Mammary epithelial cell (primary cell): ENCODE measurements at regions not wholly inside any gene's neighbourhood (a gene's known extent, or its start where the extent isn't known, plus 50 kb on each side); places are given as distances from the start of the nearest gene placed in this dataset.

Source experiments
- EZH2 ChIP-seq: IDR thresholded peaks from 2 replicates; pipeline ENCODE4 v1.6.1; 2012; ENCODE audit warnings: low read length, inconsistent platforms, borderline replicate concordance
- TF ChIP-seq, protein P1 (sequence below), 2 donors: IDR thresholded peaks in 1 of 2; conservative IDR thresholded peaks in 1 of 2; 2 replicates each; pipeline ENCODE4 v1.5.1; 2011 to 2012; ENCODE audit warnings: inconsistent platforms in 2 of 2, low read length in 2 of 2, mild to moderate bottlenecking in 2 of 2, control low read depth in 1 of 2, low read depth in 1 of 2; ENCODE audit not compliant: insufficient read depth in 1 of 2; ENCODE audit errors: extremely low read depth in 1 of 2

DNA sequence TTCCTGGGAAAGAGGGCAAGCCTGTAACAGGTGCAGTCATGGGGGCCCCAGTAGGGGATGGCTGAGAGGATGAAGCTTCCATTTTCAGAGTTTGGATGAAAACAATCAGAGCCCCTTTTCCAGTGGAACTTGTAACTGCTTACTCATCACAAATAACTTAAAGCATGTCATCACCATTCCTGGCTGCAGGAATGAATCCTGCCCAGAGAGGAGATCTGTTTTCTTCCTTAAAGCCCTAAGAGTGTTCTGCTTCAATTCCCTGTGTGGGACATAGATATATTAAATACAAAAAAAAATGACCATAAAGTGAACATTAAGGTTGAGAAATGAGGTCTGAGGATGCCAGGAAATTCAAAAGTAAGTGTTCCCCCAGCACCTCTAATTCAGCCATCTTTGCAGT lies 183.4 kb upstream of the MEIS1 start:
- TF ChIP-seq, protein P1, sequence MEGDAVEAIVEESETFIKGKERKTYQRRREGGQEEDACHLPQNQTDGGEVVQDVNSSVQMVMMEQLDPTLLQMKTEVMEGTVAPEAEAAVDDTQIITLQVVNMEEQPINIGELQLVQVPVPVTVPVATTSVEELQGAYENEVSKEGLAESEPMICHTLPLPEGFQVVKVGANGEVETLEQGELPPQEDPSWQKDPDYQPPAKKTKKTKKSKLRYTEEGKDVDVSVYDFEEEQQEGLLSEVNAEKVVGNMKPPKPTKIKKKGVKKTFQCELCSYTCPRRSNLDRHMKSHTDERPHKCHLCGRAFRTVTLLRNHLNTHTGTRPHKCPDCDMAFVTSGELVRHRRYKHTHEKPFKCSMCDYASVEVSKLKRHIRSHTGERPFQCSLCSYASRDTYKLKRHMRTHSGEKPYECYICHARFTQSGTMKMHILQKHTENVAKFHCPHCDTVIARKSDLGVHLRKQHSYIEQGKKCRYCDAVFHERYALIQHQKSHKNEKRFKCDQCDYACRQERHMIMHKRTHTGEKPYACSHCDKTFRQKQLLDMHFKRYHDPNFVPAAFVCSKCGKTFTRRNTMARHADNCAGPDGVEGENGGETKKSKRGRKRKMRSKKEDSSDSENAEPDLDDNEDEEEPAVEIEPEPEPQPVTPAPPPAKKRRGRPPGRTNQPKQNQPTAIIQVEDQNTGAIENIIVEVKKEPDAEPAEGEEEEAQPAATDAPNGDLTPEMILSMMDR (conservative IDR thresholded peaks at IDR 0.05 in 1 of 2, IDR thresholded peaks at IDR 0.05 in 1 of 2; ENCODE audit: extremely low read depth in 1 of 2, insufficient read depth in 1 of 2, low read depth in 1 of 2, low read length in 2 of 2) = no peak
- no peak for TF ChIP-seq EZH2
